ENCODE measurements at regions not wholly inside any gene's neighbourhood (a gene's known extent, or its start where the extent isn't known, plus 50 kb on each side); places are given as distances from the start of the nearest gene placed in this dataset.

DNA sequence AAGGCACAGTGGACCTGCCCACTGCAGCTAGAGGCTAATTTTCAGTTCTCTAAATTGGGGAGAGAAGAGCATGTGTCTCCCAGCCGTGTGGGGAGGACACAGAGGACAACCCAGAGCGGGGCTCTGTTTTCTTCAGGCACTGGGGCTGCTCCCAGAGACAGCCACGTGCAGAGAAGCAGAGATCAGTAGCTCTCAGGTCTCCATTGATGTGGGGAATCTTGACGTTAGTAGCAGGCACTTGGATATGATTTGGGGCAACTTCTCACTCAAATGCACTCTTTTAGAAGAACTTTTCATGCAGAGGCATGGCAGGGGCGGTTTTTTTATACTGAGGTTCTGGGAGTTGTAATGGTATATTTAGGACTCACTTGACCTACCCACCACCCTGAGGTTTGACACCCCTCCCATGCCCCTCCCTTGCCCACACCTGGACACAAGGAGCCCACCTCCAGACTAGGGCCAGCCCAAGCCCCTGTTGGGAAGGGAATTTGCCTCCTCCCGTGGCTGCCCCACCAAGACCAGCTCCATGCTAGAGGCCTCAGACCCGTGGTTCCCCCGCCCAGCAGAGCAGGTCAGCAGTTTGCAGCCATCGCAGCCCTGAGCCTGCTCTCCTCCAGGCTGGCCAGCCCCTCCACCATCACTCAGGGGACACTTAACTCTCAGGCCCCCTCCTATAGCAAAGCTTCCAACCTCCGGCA is 94.2 kb upstream of the RTL6 start:
- H3K9me3 ChIP-seq (ENCODE audit: low read depth, low read length, poor library complexity, severe bottlenecking) = no peaks in the 10 kb centered on the region
- no peaks in the 10 kb centered on the region for H3K27me3 ChIP-seq (replicated peaks; ENCODE audit: insufficient read depth, low read depth, low read length, poor library complexity)
- H3K4me3 ChIP-seq (ENCODE audit: low read depth, low read length, poor library complexity, severe bottlenecking) = no peak overlapping the region
- intact Hi-C loops (cut with micrococcal nuclease; ENCODE audit: unreplicated experiment) = no loop called here
- ChIA-PET POLR2A (ENCODE audit: low non-redundant PET) (no interaction called here), CTCF (no interaction called here)
- H3K36me3 ChIP-seq (ENCODE audit: insufficient read depth, low read length, poor library complexity, severe bottlenecking) = no peaks in the 10 kb centered on the region
- TF ChIP-seq, protein P1, sequence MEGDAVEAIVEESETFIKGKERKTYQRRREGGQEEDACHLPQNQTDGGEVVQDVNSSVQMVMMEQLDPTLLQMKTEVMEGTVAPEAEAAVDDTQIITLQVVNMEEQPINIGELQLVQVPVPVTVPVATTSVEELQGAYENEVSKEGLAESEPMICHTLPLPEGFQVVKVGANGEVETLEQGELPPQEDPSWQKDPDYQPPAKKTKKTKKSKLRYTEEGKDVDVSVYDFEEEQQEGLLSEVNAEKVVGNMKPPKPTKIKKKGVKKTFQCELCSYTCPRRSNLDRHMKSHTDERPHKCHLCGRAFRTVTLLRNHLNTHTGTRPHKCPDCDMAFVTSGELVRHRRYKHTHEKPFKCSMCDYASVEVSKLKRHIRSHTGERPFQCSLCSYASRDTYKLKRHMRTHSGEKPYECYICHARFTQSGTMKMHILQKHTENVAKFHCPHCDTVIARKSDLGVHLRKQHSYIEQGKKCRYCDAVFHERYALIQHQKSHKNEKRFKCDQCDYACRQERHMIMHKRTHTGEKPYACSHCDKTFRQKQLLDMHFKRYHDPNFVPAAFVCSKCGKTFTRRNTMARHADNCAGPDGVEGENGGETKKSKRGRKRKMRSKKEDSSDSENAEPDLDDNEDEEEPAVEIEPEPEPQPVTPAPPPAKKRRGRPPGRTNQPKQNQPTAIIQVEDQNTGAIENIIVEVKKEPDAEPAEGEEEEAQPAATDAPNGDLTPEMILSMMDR (conservative IDR thresholded peaks at IDR 0.05; ENCODE audit: low read depth, low read length) = no peak
- TF ChIP-seq EZH2 (IDR thresholded peaks at IDR 0.05; ENCODE audit: borderline replicate concordance, low read depth, low read length, poor library complexity, severe bottlenecking) = no peak
- no peak for DNase-seq (ENCODE audit: low spot score)
- no TSS peak for BruUV-seq (replicated peaks)
- H3K27ac ChIP-seq (ENCODE audit: low read depth, low read length, poor library complexity, severe bottlenecking) = peak overlapping the region; percentile 11
- H3K4me1 ChIP-seq (ENCODE audit: insufficient read depth, low read length, poor library complexity, severe bottlenecking) = peaks cover 17% of the 10 kb centered on the region

DNA sequence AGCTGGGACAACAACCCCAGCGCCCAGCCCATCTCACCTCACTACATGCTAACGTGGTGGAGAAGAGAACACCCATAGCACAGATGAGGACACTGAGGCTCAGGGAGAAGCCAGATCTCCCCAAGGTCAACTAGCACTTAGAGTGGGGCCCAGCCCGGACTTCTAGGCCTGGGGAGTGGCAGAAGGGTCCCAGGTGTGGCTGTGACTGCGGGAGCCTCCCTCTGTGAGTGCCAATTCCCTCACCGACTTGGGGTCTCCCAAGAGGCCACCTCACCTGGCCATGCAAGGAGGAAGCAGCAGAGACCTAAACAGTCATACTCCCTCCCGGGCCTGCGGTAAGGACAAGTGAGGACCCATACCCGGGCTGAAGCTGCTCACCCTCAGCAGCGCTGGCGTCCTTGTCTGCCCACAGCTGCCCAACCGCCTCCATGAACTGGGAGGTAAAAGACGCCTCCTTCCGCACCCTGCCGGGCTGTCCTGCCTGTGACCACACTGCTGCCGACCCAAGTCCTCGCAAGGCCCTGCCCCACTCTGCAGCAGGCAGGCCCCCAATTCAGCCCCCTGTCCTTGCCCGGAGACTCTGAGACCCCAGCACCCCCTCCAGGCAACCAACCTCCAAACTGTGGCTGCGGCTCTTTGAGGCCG is 93.2 kb upstream of the RTL6 start:
- TF ChIP-seq, protein P1 (conservative IDR thresholded peaks at IDR 0.05; ENCODE audit: low read depth, low read length) = no peak
- no peak for TF ChIP-seq EZH2 (IDR thresholded peaks at IDR 0.05; ENCODE audit: borderline replicate concordance, low read depth, low read length, poor library complexity, severe bottlenecking)
- Histone ChIP-seq H3K27ac (ENCODE audit: low read depth, low read length, poor library complexity, severe bottlenecking) (no peak overlapping the region), H3K9me3 (ENCODE audit: low read depth, low read length, poor library complexity, severe bottlenecking) (no peaks in the 10 kb centered on the region), H3K4me3 (ENCODE audit: low read depth, low read length, poor library complexity, severe bottlenecking) (no peak overlapping the region), H3K4me1 (ENCODE audit: insufficient read depth, low read length, poor library complexity, severe bottlenecking) (peaks cover 17% of the 10 kb centered on the region), H3K27me3 (replicated peaks; ENCODE audit: insufficient read depth, low read depth, low read length, poor library complexity) (no peaks in the 10 kb centered on the region), H3K36me3 (ENCODE audit: insufficient read depth, low read length, poor library complexity, severe bottlenecking) (no peaks in the 10 kb centered on the region)
- BruUV-seq (replicated peaks) = no TSS peak
- intact Hi-C loops (cut with micrococcal nuclease; ENCODE audit: unreplicated experiment) = no loop called here
- no peak for DNase-seq (ENCODE audit: low spot score)
- ChIA-PET CTCF (no interaction called here), POLR2A (ENCODE audit: low non-redundant PET) (no interaction called here)

- BruUV-seq (replicated peaks) = no TSS peak
- TF ChIP-seq EZH2 (IDR thresholded peaks at IDR 0.05; ENCODE audit: borderline replicate concordance, low read depth, low read length, poor library complexity, severe bottlenecking) = no peak
- TF ChIP-seq, protein P1 (conservative IDR thresholded peaks at IDR 0.05; ENCODE audit: low read depth, low read length) = no peak
- Histone ChIP-seq H3K4me1 (ENCODE audit: insufficient read depth, low read length, poor library complexity, severe bottlenecking) (peaks cover 17% of the 10 kb centered on the region), H3K36me3 (ENCODE audit: insufficient read depth, low read length, poor library complexity, severe bottlenecking) (no peaks in the 10 kb centered on the region), H3K27me3 (replicated peaks; ENCODE audit: insufficient read depth, low read depth, low read length, poor library complexity) (no peaks in the 10 kb centered on the region), H3K4me3 (ENCODE audit: low read depth, low read length, poor library complexity, severe bottlenecking) (no peak overlapping the region), H3K27ac (ENCODE audit: low read depth, low read length, poor library complexity, severe bottlenecking) (no peak overlapping the region), H3K9me3 (ENCODE audit: low read depth, low read length, poor library complexity, severe bottlenecking) (no peaks in the 10 kb centered on the region)
- intact Hi-C loops (cut with micrococcal nuclease; ENCODE audit: unreplicated experiment) = no loop called here
- POLR2A ChIA-PET (ENCODE audit: low non-redundant PET) = interaction anchor here (0.6 kb wide), 1 partner anchor 56 kb away, joined by 3 read pairs; no protein-coding TSS in a partner anchor
- CTCF ChIA-PET = no interaction called here
- DNase-seq (ENCODE audit: low spot score) = no peak
These were observed 92.3 kb upstream of the RTL6 start for GRCh38 chr22:44590291-44590690.

Data from A673 (cell line).